K562 (cell line): ENCODE measurements at regions not wholly inside any gene's neighbourhood (a gene's known extent, or its start where the extent isn't known, plus 50 kb on each side); places are given as distances from the start of the nearest gene placed in this dataset.

ENCODE experiments used
- CTCF ChIP-seq, 3 experiments: IDR thresholded peaks in 2 of 3; conservative IDR thresholded peaks in 1 of 3; 2 replicates each; pipeline ENCODE4 v1.5.1; 2011 to 2012; ENCODE audit warnings: low read length in 3 of 3, mild to moderate bottlenecking in 3 of 3, control low read depth in 2 of 3, improper control_type of control experiment in 1 of 3, inconsistent platforms in 1 of 3, low read depth in 1 of 3, mixed read lengths in 1 of 3, moderate library complexity in 1 of 3; ENCODE audit not compliant: insufficient read depth in 2 of 3
- EZH2 ChIP-seq: IDR thresholded peaks from 2 replicates; pipeline ENCODE4 v1.6.1; 2012; ENCODE audit warnings: low read depth, mild to moderate bottlenecking, inconsistent platforms, low read length, borderline replicate concordance
- PHF20 ChIP-seq: fragments of 450-650 bp; IDR thresholded peaks from 2 replicates; pipeline ENCODE4 v1.6.1; 2018; ENCODE audit not compliant: partially characterized antibody
- POLR2A ChIP-seq: fragments of 450-650 bp; conservative IDR thresholded peaks from 2 replicates; pipeline ENCODE4 v1.6.1; 2016

DNA sequence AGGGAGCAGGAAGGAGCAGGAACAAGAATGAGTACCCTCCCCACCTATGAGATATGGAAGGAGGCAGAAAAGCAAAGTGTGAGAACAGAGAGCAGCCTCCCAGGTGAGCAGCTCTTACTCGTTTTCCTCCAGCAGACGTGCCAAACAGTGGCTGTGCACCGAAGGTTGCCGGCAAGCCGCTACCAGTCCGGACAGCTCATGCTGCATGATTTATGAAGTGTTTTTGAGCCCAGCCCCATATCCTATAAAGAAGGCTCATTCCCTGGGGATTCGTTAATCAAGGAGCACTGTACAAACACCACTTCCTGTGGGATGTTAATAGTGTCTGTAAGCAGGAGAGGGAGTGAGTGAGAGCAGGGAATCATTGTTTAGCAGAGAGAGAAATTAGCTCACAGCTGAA lies 118.3 kb upstream of the FOXB1 start:
- TF ChIP-seq CTCF (IDR thresholded peaks at IDR 0.05 in 2 of 3, conservative IDR thresholded peaks at IDR 0.05 in 1 of 3; ENCODE audit: insufficient read depth in 2 of 3, low read depth in 1 of 3, low read length in 3 of 3), result no peak
- TF ChIP-seq EZH2, result no peak
- no peak for TF ChIP-seq POLR2A
- TF ChIP-seq PHF20, result no peak
